ENCODE measurements at regions not wholly inside any gene's neighbourhood (a gene's known extent, or its start where the extent isn't known, plus 50 kb on each side); places are given as distances from the start of the nearest gene placed in this dataset.

- Histone ChIP-seq H3K27me3 (no peaks in the 10 kb centered on the region), H3K36me3 (no peaks in the 10 kb centered on the region), H3K4me1 (no peaks in the 10 kb centered on the region), H3K4me3 (ENCODE audit: low read depth, low read length) (no peak overlapping the region), H3K9me3 (no peaks in the 10 kb centered on the region)
- DNase-seq: no peak
- TF ChIP-seq CTCF (IDR thresholded peaks at IDR 0.05; ENCODE audit: low read depth, low read length): no peak
Measured at GRCh38 chr2:23114299-23114698, 270.7 kb upstream of the KLHL29 start.

- Histone ChIP-seq H3K27me3 (no peaks in the 10 kb centered on the region), H3K9me3 (no peaks in the 10 kb centered on the region), H3K36me3 (no peaks in the 10 kb centered on the region), H3K4me3 (ENCODE audit: low read depth, low read length) (no peak overlapping the region), H3K4me1 (no peaks in the 10 kb centered on the region)
- no peak for DNase-seq
- no peak for TF ChIP-seq CTCF (IDR thresholded peaks at IDR 0.05; ENCODE audit: low read depth, low read length)
Measured at GRCh38 chr2:23118313-23118712, 266.7 kb upstream of the KLHL29 start.

GRCh38 chr2:23118894-23119293, 266.1 kb upstream of the KLHL29 start:
- H3K4me1 ChIP-seq: no peaks in the 10 kb centered on the region
- H3K27me3 ChIP-seq: no peaks in the 10 kb centered on the region
- no peaks in the 10 kb centered on the region for H3K36me3 ChIP-seq
- no peak overlapping the region for H3K4me3 ChIP-seq (ENCODE audit: low read depth, low read length)
- TF ChIP-seq CTCF (IDR thresholded peaks at IDR 0.05; ENCODE audit: low read depth, low read length): no peak
- no peak for DNase-seq
- no peaks in the 10 kb centered on the region for H3K9me3 ChIP-seq

GRCh38 chr2:23120161-23120560, 264.8 kb upstream of the KLHL29 start:
- Histone ChIP-seq H3K9me3 (no peaks in the 10 kb centered on the region), H3K4me1 (no peaks in the 10 kb centered on the region), H3K36me3 (no peaks in the 10 kb centered on the region), H3K27me3 (no peaks in the 10 kb centered on the region), H3K4me3 (ENCODE audit: low read depth, low read length) (no peak overlapping the region)
- no peak for TF ChIP-seq CTCF (IDR thresholded peaks at IDR 0.05; ENCODE audit: low read depth, low read length)
- DNase-seq: no peak

GRCh38 chr2:23121968-23122648, 262.9 kb upstream of the KLHL29 start:
- Histone ChIP-seq H3K4me3 (ENCODE audit: low read depth, low read length) (no peak overlapping the region), H3K4me1 (no peaks in the 10 kb centered on the region), H3K9me3 (no peaks in the 10 kb centered on the region), H3K36me3 (no peaks in the 10 kb centered on the region), H3K27me3 (no peaks in the 10 kb centered on the region)
- TF ChIP-seq CTCF (IDR thresholded peaks at IDR 0.05; ENCODE audit: low read depth, low read length): no peak
- no peak for DNase-seq

- Histone ChIP-seq H3K4me3 (ENCODE audit: low read depth, low read length) (no peak overlapping the region), H3K9me3 (no peaks in the 10 kb centered on the region), H3K4me1 (no peaks in the 10 kb centered on the region), H3K36me3 (no peaks in the 10 kb centered on the region), H3K27me3 (no peaks in the 10 kb centered on the region)
- no peak for DNase-seq
- TF ChIP-seq CTCF (IDR thresholded peaks at IDR 0.05; ENCODE audit: low read depth, low read length): no peak
Measured at GRCh38 chr2:23122681-23123215, 262.2 kb upstream of the KLHL29 start.

All from BE2C (cell line).